Ovary (tissue), 3 donors: ENCODE measurements at regions not wholly inside any gene's neighbourhood (a gene's known extent, or its start where the extent isn't known, plus 50 kb on each side); places are given as distances from the start of the nearest gene placed in this dataset.

ENCODE experiments used
- EP300 ChIP-seq: sonication (generic); formaldehyde crosslinking; IDR thresholded peaks from one replicate; pipeline ENCODE4 v1.6.1; 2017; ENCODE audit warnings: antibody characterized with exemption
- POLR2A ChIP-seq: fragments of 450-650 bp; IDR thresholded peaks from one replicate; pipeline ENCODE4 v1.6.1; 2017; ENCODE audit warnings: antibody characterized with exemption, mild to moderate bottlenecking, moderate library complexity
- TF ChIP-seq, protein P1 (sequence below), 3 donors: fragments of 450-650 bp in 2 of 3; fragments of 200-600 bp in 1 of 3; IDR thresholded peaks; one replicate each; pipeline versions ENCODE4 v1.5.1 to v1.8.0; 2016 to 2022; ENCODE audit warnings: antibody characterized with exemption in 3 of 3, mild to moderate bottlenecking in 1 of 3
- donor health status: DM: no; HTN: no; CAD: no.

DNA sequence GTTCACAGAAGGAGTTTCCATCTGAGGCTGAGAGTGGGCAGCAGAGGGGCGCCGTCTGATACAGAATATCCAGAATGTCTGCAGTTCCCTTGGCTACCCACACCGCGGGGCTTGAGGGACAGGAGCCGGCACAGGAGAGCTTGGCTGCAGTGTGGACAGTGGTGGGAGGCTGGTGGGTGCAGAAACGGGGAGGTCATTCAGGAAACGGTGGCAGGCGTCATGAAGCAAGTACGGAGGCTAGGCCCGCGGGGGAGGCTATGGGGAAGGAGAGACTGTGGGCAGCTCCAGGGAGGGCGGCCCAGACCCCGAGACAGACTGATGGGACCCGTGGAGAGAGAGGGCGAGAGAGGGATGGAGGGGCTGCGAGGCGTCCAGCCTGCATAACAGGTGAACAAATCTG lies 55.2 kb upstream of the UQCRFS1 start:
- TF ChIP-seq, protein P1, sequence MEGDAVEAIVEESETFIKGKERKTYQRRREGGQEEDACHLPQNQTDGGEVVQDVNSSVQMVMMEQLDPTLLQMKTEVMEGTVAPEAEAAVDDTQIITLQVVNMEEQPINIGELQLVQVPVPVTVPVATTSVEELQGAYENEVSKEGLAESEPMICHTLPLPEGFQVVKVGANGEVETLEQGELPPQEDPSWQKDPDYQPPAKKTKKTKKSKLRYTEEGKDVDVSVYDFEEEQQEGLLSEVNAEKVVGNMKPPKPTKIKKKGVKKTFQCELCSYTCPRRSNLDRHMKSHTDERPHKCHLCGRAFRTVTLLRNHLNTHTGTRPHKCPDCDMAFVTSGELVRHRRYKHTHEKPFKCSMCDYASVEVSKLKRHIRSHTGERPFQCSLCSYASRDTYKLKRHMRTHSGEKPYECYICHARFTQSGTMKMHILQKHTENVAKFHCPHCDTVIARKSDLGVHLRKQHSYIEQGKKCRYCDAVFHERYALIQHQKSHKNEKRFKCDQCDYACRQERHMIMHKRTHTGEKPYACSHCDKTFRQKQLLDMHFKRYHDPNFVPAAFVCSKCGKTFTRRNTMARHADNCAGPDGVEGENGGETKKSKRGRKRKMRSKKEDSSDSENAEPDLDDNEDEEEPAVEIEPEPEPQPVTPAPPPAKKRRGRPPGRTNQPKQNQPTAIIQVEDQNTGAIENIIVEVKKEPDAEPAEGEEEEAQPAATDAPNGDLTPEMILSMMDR (IDR thresholded peaks at IDR 0.05): no peak
- TF ChIP-seq POLR2A (no peak), EP300 (no peak)
